Mammary epithelial cell (primary cell): ENCODE measurements at regions not wholly inside any gene's neighbourhood (a gene's known extent, or its start where the extent isn't known, plus 50 kb on each side); places are given as distances from the start of the nearest gene placed in this dataset.

Experiments
- EZH2 ChIP-seq: IDR thresholded peaks from 2 replicates; pipeline ENCODE4 v1.6.1; 2012; ENCODE audit warnings: low read length, inconsistent platforms, borderline replicate concordance
- TF ChIP-seq, protein P1 (sequence below), 2 donors: IDR thresholded peaks in 1 of 2; conservative IDR thresholded peaks in 1 of 2; 2 replicates each; pipeline ENCODE4 v1.5.1; 2011 to 2012; ENCODE audit warnings: inconsistent platforms in 2 of 2, low read length in 2 of 2, mild to moderate bottlenecking in 2 of 2, control low read depth in 1 of 2, low read depth in 1 of 2; ENCODE audit not compliant: insufficient read depth in 1 of 2; ENCODE audit errors: extremely low read depth in 1 of 2

DNA sequence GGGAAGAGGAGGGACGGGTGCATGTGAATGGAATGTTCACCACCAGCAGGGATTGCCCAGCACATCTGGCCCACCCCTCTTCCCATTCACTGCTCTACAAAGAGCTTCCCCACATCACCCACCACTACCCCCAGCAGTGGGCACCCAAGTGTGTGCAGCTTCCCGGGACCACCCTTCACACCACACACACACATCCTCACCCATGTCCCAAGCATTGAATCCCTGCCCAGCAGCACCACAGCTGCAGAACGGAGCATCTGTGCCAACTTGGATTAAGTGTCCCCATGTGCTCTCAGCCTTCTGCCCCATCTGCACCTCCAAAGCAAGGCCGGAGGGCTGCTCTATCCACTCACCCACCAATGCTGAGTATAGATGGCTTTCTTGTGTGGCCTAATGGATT lies 141.4 kb downstream of the PSMG1 start:
- TF ChIP-seq, protein P1, sequence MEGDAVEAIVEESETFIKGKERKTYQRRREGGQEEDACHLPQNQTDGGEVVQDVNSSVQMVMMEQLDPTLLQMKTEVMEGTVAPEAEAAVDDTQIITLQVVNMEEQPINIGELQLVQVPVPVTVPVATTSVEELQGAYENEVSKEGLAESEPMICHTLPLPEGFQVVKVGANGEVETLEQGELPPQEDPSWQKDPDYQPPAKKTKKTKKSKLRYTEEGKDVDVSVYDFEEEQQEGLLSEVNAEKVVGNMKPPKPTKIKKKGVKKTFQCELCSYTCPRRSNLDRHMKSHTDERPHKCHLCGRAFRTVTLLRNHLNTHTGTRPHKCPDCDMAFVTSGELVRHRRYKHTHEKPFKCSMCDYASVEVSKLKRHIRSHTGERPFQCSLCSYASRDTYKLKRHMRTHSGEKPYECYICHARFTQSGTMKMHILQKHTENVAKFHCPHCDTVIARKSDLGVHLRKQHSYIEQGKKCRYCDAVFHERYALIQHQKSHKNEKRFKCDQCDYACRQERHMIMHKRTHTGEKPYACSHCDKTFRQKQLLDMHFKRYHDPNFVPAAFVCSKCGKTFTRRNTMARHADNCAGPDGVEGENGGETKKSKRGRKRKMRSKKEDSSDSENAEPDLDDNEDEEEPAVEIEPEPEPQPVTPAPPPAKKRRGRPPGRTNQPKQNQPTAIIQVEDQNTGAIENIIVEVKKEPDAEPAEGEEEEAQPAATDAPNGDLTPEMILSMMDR (conservative IDR thresholded peaks at IDR 0.05 in 1 of 2, IDR thresholded peaks at IDR 0.05 in 1 of 2; ENCODE audit: extremely low read depth in 1 of 2, insufficient read depth in 1 of 2, low read depth in 1 of 2, low read length in 2 of 2), result no peak
- no peak for TF ChIP-seq EZH2
